GM23338 (cell line): ENCODE measurements at regions not wholly inside any gene's neighbourhood (a gene's known extent, or its start where the extent isn't known, plus 50 kb on each side); places are given as distances from the start of the nearest gene placed in this dataset.
"Not testable (repeated sequence)": the region's sequence is repeated elsewhere in the genome, so short reads cannot be mapped to it uniquely, and the experiment has no call there.

Experiments
- ATAC-seq: fragments of 200-7000 bp; cut with Tn5 transposase; 3 replicates; pipeline ENCODE4 v1.9.1; 2020
- DNase-seq: peaks from one replicate; pipeline ENCODE4 v3.0.0-alpha.2; 2015; ENCODE audit warnings: low spot score
- H2AFZ ChIP-seq: fragments of 200-600 bp; sonication (generic); 2 replicates; pipeline ENCODE4 v1.8.0; 2016; ENCODE audit warnings: antibody characterized with exemption, mild to moderate bottlenecking, moderate library complexity
- H3F3A ChIP-seq: fragments of 200-600 bp; sonication (generic); replicated peaks from 2 replicates; pipeline ENCODE4 v1.8.0; 2017; ENCODE audit warnings: antibody characterized with exemption, mixed run types, low read depth
- H3K27ac ChIP-seq: fragments of 200-600 bp; sonication (generic); 2 replicates; pipeline ENCODE4 v1.6.1; 2016; ENCODE audit warnings: low read depth
- H3K27me3 ChIP-seq: fragments of 200-600 bp; sonication (generic); 2 replicates; pipeline ENCODE4 v1.8.0; 2016; ENCODE audit warnings: mild to moderate bottlenecking, mixed run types, moderate library complexity; ENCODE audit not compliant: insufficient read depth
- H3K36me3 ChIP-seq: fragments of 200-600 bp; sonication (generic); 2 replicates; pipeline ENCODE4 v1.8.0; 2016; ENCODE audit warnings: mild to moderate bottlenecking; ENCODE audit not compliant: insufficient read depth
- H3K4me1 ChIP-seq: fragments of 200-600 bp; sonication (generic); 2 replicates; pipeline ENCODE4 v1.8.0; 2016; ENCODE audit warnings: mild to moderate bottlenecking, moderate library complexity; ENCODE audit not compliant: insufficient read depth
- H3K4me2 ChIP-seq: fragments of 200-600 bp; sonication (generic); 2 replicates; pipeline ENCODE4 v1.7.1; 2017; ENCODE audit warnings: mixed run types
- H3K4me3 ChIP-seq: fragments of 200-600 bp; sonication (generic); 2 replicates; pipeline ENCODE4 v1.6.1; 2016; ENCODE audit warnings: mixed run types
- H3K79me2 ChIP-seq: fragments of 200-600 bp; sonication (generic); replicated peaks from 2 replicates; pipeline ENCODE4 v1.8.0; 2017; ENCODE audit warnings: mild to moderate bottlenecking; ENCODE audit not compliant: insufficient read depth
- H3K9me2 ChIP-seq: fragments of 200-600 bp; sonication (generic); 2 replicates; pipeline ENCODE4 v1.8.0; 2017; ENCODE audit not compliant: insufficient read depth
- H4K20me1 ChIP-seq: fragments of 200-600 bp; sonication (generic); replicated peaks from 2 replicates; pipeline ENCODE4 v1.8.0; 2017; ENCODE audit warnings: mild to moderate bottlenecking; ENCODE audit not compliant: insufficient read depth
- H3K27ac Mint-ChIP-seq: 2 replicates; pipeline ENCODE4 v1.8.0; 2020; ENCODE audit warnings: inconsistent platforms, mild to moderate bottlenecking, moderate library complexity, mixed read lengths
- H3K27me3 Mint-ChIP-seq: 3 replicates; pipeline ENCODE4 v1.8.0; 2022; ENCODE audit warnings: low read depth, mild to moderate bottlenecking, moderate library complexity, mixed read lengths, inconsistent platforms; ENCODE audit not compliant: insufficient read depth, poor library complexity
- H3K36me3 Mint-ChIP-seq: 3 replicates; pipeline ENCODE4 v1.8.0; 2021; ENCODE audit warnings: low read depth, mild to moderate bottlenecking, inconsistent platforms, moderate library complexity, mixed read lengths
- H3K4me1 Mint-ChIP-seq: 3 replicates; pipeline ENCODE4 v1.8.0; 2020; ENCODE audit warnings: mild to moderate bottlenecking, inconsistent platforms, mixed read lengths
- H3K4me3 Mint-ChIP-seq: 3 replicates; pipeline ENCODE4 v1.8.0; 2021; ENCODE audit warnings: moderate library complexity, mild to moderate bottlenecking, inconsistent platforms, mixed read lengths
- H3K9me3 Mint-ChIP-seq: 3 replicates; pipeline ENCODE4 v1.8.0; 2020; ENCODE audit warnings: moderate library complexity, mild to moderate bottlenecking, inconsistent platforms, mixed read lengths
- CREB1 ChIP-seq: fragments of 250-450 bp; sonication (Bioruptor Pico); IDR thresholded peaks from 2 replicates; pipeline ENCODE4 v1.5.0; 2020; ENCODE audit warnings: low read depth, mild to moderate bottlenecking, moderate library complexity
- JUNB ChIP-seq: IDR thresholded peaks from one replicate; pipeline ENCODE4 v1.6.1; 2016; ENCODE audit warnings: antibody characterized with exemption; ENCODE audit not compliant: unreplicated experiment
- POLR2AphosphoS5 ChIP-seq: IDR thresholded peaks from 2 replicates; pipeline ENCODE4 v1.6.1; 2016; ENCODE audit warnings: antibody characterized with exemption, low read depth
- ZNF114 ChIP-seq: fragments of 250-450 bp; sonication (Bioruptor Pico); IDR thresholded peaks from 2 replicates; pipeline ENCODE4 v1.5.0; 2020; ENCODE audit warnings: mild to moderate bottlenecking, moderate library complexity
- ZNF331 ChIP-seq: fragments of 250-450 bp; sonication (Bioruptor Pico); IDR thresholded peaks from 2 replicates; pipeline ENCODE4 v1.5.0; 2020; ENCODE audit warnings: low read depth, mild to moderate bottlenecking, moderate library complexity
- TF ChIP-seq, protein P1 (sequence below): IDR thresholded peaks from one replicate; pipeline ENCODE4 v1.6.1; 2018; ENCODE audit warnings: antibody characterized with exemption; ENCODE audit not compliant: unreplicated experiment

DNA sequence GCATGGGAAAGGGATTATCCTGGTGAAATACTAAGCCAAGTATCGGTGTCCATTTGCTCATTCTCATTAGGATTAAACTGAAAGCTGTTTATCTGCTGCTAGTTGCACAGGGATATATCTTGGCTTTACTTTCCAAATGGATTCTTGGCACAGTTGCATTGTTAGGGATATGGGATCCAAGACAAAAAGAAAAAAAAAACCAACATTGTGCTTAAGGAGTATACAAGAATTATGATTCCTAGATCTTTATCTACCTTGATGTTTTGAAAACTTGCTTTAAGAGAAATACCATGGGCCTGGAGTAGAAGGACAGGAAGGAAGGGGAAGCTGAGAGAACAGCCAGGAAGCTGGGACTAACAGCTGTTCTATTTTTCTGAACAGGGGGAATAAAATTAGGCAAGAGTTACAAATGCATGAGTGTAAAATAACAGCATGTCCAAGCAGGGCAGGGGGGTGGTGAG, 107.6 kb downstream of the ATXN3L start:
- Histone ChIP-seq H3F3A (no peaks in the 10 kb centered on the region), H3K36me3 (no peaks in the 10 kb centered on the region), H3K27ac (no peak overlapping the region), H3K79me2 (no peaks in the 10 kb centered on the region), H3K4me1 (no peaks in the 10 kb centered on the region), H3K4me2 (no peak overlapping the region), H3K27me3 (no peaks in the 10 kb centered on the region), H4K20me1 (no peaks in the 10 kb centered on the region), H3K4me3 (no peak overlapping the region), H3K9me2 (no peaks in the 10 kb centered on the region), H2AFZ (no peak overlapping the region)
- ATAC-seq, result no peak
- Mint-ChIP-seq H3K4me3 (no peak overlapping the region), H3K36me3 (no peaks in the 10 kb centered on the region), H3K9me3 (no peaks in the 10 kb centered on the region), H3K27ac (no peak overlapping the region), H3K27me3 (peaks cover 6% of the 10 kb centered on the region), H3K4me1 (peaks cover 6% of the 10 kb centered on the region; the same call in 1 of the 3 replicates)
- TF ChIP-seq POLR2AphosphoS5 (no peak), JUNB (no peak), ZNF331 (CRISPR knock-in tag) (no peak), ZNF114 (no peak), CREB1 (CRISPR knock-in tag) (no peak)
- TF ChIP-seq, protein P1, sequence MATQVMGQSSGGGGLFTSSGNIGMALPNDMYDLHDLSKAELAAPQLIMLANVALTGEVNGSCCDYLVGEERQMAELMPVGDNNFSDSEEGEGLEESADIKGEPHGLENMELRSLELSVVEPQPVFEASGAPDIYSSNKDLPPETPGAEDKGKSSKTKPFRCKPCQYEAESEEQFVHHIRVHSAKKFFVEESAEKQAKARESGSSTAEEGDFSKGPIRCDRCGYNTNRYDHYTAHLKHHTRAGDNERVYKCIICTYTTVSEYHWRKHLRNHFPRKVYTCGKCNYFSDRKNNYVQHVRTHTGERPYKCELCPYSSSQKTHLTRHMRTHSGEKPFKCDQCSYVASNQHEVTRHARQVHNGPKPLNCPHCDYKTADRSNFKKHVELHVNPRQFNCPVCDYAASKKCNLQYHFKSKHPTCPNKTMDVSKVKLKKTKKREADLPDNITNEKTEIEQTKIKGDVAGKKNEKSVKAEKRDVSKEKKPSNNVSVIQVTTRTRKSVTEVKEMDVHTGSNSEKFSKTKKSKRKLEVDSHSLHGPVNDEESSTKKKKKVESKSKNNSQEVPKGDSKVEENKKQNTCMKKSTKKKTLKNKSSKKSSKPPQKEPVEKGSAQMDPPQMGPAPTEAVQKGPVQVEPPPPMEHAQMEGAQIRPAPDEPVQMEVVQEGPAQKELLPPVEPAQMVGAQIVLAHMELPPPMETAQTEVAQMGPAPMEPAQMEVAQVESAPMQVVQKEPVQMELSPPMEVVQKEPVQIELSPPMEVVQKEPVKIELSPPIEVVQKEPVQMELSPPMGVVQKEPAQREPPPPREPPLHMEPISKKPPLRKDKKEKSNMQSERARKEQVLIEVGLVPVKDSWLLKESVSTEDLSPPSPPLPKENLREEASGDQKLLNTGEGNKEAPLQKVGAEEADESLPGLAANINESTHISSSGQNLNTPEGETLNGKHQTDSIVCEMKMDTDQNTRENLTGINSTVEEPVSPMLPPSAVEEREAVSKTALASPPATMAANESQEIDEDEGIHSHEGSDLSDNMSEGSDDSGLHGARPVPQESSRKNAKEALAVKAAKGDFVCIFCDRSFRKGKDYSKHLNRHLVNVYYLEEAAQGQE, result no peak
- DNase-seq, result no peak

GRCh38 chrX:13210142-13210541, 109.7 kb downstream of the ATXN3L start:
- not testable (repeated sequence) for H3K27me3 Mint-ChIP-seq, H3K36me3 ChIP-seq, H3K79me2 ChIP-seq, H4K20me1 ChIP-seq, H3K4me3 ChIP-seq, H3K27ac Mint-ChIP-seq, H3K9me2 ChIP-seq, H3K27ac ChIP-seq, H3F3A ChIP-seq, H3K4me3 Mint-ChIP-seq, H3K4me2 ChIP-seq, DNase-seq, H3K27me3 ChIP-seq, H3K36me3 Mint-ChIP-seq, H2AFZ ChIP-seq, H3K4me1 Mint-ChIP-seq, ATAC-seq, H3K9me3 Mint-ChIP-seq, H3K4me1 ChIP-seq

DNA sequence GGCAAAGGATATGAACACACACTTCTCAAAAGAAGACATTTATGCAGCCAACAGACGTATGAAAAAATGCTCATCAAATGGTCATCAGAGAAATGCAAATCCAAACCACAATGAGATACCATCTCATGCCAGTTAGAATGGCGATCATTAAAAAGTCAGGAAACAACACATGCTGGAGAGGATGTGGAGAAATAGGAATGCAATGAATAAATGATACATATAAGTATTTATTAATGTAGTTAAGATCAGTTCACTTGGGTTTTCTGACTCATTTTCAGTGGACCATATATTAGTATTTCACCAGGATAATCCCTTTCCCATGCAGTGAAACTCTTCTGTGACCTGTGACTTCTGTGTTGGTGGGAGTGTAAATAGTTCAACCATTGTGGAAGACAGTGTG, 110.1 kb downstream of the ATXN3L start:
- H3K4me1 Mint-ChIP-seq, H3K9me2 ChIP-seq, H3K79me2 ChIP-seq, H3K27me3 ChIP-seq, H3K4me1 ChIP-seq, H3K4me3 ChIP-seq, H3K9me3 Mint-ChIP-seq, H3K4me3 Mint-ChIP-seq, H3K36me3 Mint-ChIP-seq, ATAC-seq, H2AFZ ChIP-seq, H3K36me3 ChIP-seq, H4K20me1 ChIP-seq, H3K27ac ChIP-seq, DNase-seq, H3F3A ChIP-seq, H3K27ac Mint-ChIP-seq, H3K4me2 ChIP-seq, H3K27me3 Mint-ChIP-seq: not testable (repeated sequence)
